ENCODE measurements at regions not wholly inside any gene's neighbourhood (a gene's known extent, or its start where the extent isn't known, plus 50 kb on each side); places are given as distances from the start of the nearest gene placed in this dataset.

DNA sequence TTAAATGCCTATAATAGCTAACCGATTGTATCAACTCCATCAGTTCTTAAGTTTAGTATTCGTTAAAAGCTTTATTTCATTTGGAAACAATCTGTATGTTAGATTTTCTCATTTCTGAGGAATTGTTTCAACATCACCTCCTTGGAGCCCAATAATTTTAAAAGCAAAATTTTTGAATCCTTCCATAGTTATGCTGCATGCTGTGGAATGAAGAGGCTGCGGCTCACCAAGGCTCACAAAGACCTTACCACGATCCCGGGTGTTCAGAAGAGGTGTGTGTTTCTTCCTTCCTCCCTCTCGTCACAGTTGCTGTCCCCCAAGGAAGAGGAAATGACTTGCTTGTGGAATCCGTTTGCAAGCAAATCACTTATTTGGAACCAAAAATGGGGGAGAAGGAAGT lies 143.8 kb downstream of the FGF1 start:
- TF ChIP-seq, protein P1, sequence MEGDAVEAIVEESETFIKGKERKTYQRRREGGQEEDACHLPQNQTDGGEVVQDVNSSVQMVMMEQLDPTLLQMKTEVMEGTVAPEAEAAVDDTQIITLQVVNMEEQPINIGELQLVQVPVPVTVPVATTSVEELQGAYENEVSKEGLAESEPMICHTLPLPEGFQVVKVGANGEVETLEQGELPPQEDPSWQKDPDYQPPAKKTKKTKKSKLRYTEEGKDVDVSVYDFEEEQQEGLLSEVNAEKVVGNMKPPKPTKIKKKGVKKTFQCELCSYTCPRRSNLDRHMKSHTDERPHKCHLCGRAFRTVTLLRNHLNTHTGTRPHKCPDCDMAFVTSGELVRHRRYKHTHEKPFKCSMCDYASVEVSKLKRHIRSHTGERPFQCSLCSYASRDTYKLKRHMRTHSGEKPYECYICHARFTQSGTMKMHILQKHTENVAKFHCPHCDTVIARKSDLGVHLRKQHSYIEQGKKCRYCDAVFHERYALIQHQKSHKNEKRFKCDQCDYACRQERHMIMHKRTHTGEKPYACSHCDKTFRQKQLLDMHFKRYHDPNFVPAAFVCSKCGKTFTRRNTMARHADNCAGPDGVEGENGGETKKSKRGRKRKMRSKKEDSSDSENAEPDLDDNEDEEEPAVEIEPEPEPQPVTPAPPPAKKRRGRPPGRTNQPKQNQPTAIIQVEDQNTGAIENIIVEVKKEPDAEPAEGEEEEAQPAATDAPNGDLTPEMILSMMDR (conservative IDR thresholded peaks at IDR 0.05; ENCODE audit: control insufficient read depth, insufficient read depth, low read depth, low read length), result no peak
- DNase-seq (ENCODE audit: low read depth), result no peak
- no peak overlapping the region for H3K4me3 ChIP-seq (ENCODE audit: control insufficient read depth, low read depth, low read length)

DNA sequence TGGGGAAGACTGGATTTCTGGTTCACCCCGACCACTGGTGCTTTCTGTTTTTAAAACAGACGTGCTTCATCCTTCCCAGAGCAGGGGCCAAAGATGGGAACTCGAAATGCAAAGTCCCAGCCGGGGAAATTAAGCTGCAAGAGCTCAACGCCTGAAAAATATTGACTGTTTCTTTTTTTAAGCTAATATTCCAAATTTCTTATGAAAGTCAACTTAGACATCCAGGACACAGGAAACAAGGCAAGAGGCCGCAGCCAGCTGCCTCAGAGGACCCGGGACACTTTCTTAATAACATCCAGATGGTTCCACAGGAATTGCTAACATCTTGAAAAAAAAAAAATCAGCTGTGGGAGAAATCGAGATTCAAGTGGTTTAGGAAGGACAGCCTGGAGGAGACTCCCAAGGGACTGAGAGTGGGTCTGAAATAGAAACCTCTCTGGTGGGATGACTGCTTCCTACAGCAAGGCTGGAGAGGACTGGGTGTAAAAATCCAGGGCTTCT lies 144.9 kb downstream of the FGF1 start:
- no peak overlapping the region for H3K4me3 ChIP-seq (ENCODE audit: control insufficient read depth, low read depth, low read length)
- TF ChIP-seq, protein P1 (conservative IDR thresholded peaks at IDR 0.05; ENCODE audit: control insufficient read depth, insufficient read depth, low read depth, low read length), result no peak
- peak; percentile 96 for DNase-seq (ENCODE audit: low read depth)

DNA sequence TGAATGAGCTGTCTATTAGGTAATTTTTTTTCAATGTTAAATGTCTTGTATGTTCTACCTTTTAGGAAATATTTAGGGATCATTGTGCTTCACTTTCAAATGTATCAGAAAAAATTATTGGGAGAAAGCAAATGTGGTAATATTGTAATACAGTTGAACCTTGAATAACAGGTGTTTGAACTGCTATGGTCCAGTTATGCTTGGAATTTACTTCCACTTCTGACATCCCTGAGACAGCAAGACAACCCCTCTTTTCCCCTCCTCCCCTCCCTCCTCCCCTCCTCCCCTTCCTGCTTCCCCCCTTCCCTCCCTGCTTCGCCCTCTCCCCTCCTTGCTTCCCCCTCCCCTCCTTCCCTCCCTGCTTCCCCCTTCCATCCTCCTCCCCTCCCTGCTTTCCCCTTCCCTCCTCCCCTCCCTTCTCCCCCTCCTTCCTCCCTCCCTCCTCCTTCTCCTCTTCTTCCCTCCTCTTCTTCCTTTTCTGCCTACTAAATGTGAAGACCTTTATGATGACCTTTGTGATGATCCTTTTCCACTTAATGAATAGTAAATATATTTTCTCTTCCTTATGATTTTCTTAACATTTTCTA lies 146.6 kb downstream of the FGF1 start:
- no peak overlapping the region for H3K4me3 ChIP-seq (ENCODE audit: control insufficient read depth, low read depth, low read length)
- no peak for DNase-seq (ENCODE audit: low read depth)
- TF ChIP-seq, protein P1 (conservative IDR thresholded peaks at IDR 0.05; ENCODE audit: control insufficient read depth, insufficient read depth, low read depth, low read length), result no peak

DNA sequence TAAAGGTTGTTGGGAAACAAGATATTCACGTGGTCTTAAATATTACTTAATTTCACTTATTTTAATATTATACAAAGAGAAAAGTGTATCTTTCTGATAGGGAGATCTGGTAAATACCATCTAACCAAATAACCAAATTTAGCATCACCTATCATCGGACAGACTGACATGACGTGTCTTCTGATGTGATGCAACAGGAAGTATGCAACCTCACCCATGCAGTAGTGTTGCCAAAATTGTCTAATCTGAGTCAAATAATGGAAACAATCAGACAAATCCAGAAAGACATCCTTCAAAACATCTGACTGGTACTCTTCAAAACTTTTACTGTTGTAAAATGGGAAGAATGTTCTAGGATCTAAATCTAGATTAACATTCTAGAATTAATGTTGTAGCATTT lies 148.0 kb downstream of the FGF1 start:
- H3K4me3 ChIP-seq (ENCODE audit: control insufficient read depth, low read depth, low read length), result no peak overlapping the region
- peak; percentile 78 for DNase-seq (ENCODE audit: low read depth)
- TF ChIP-seq, protein P1 (conservative IDR thresholded peaks at IDR 0.05; ENCODE audit: control insufficient read depth, insufficient read depth, low read depth, low read length), result no peak

DNA sequence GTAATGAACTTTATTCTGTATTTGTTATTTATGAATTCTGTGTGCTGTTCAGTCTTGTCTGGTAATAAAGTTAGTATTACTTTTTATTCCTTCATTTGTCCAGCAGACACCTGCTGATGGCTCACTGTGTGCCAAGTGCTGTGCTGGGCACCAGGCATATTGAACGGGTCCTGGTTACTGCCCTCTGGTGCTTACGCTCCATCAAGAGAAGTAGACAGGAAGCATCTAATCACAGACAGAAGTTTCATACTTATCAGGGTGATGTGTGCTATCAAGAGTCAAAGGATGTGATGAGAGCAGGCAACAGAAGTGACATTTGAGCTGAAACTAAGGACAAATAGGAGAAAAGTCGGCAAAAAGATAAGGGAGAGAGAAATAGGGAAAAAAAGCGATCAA lies 153.1 kb downstream of the FGF1 start:
- TF ChIP-seq, protein P1 (conservative IDR thresholded peaks at IDR 0.05; ENCODE audit: control insufficient read depth, insufficient read depth, low read depth, low read length), result no peak
- DNase-seq (ENCODE audit: low read depth), result no peak
- no peak overlapping the region for H3K4me3 ChIP-seq (ENCODE audit: control insufficient read depth, low read depth, low read length)

DNA sequence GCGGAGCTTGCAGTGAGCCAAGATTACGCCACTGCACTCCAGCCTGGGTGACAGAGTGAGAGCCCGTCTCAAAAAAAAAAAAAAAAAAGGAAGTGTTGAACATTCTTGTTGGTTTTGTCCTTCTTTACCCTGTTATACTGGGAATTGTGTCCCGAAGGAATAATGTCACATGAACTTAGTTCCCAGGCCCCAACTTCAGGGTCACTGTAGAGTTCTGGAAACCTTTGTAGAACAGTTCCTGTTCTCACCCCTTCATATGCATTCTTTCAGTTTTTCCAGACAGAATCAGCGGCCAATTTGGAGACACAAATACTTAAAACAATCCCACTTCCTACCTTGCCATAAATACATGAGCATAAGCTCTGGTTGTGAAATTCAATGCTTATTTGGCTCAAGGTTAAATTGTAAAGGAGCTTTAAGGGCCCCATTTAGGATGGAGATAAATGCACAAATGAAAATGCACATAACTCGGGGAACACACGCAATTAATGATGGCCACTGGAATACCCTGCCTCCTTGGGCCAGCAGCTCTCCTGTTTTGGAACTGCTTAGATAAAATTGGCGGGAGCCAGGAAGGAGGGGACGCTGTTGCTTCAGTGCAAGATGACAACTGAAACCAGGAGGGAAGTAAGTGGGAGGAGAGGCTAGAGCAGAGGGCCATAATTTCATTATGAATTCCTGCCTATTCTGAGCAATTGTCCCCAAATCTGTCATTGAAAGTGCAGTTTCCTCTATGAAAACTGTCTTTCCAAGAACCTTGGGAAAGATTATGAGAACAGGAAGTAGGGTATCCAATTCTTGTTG lies 153.7 kb downstream of the FGF1 start:
- DNase-seq (ENCODE audit: low read depth), result no peak
- no peak overlapping the region for H3K4me3 ChIP-seq (ENCODE audit: control insufficient read depth, low read depth, low read length)
- TF ChIP-seq, protein P1 (conservative IDR thresholded peaks at IDR 0.05; ENCODE audit: control insufficient read depth, insufficient read depth, low read depth, low read length), result no peak
